Muscle layer of duodenum (tissue), 2 donors: ENCODE measurements at regions not wholly inside any gene's neighbourhood (a gene's known extent, or its start where the extent isn't known, plus 50 kb on each side); places are given as distances from the start of the nearest gene placed in this dataset.

Experiments used
- H3K27ac ChIP-seq: one replicate; pipeline ENCODE4 v1.7.0; 2013; ENCODE audit warnings: mild to moderate bottlenecking, low read length
- H3K27me3 ChIP-seq: one replicate; pipeline ENCODE4 v1.7.0; 2013; ENCODE audit warnings: low read depth, mild to moderate bottlenecking, control low read depth, low read length
- H3K36me3 ChIP-seq, 2 donors: one replicate each; pipeline ENCODE4 v1.7.0; 2013; ENCODE audit warnings: low read length in 2 of 2, control low read depth in 1 of 2, mild to moderate bottlenecking in 1 of 2; ENCODE audit not compliant: insufficient read depth in 2 of 2, control insufficient read depth in 1 of 2
- H3K4me1 ChIP-seq, 2 donors: one replicate each; pipeline ENCODE4 v1.7.0; 2013; ENCODE audit warnings: low read length in 2 of 2, mild to moderate bottlenecking in 2 of 2, control low read depth in 1 of 2, moderate library complexity in 1 of 2; ENCODE audit not compliant: insufficient read depth in 2 of 2, control insufficient read depth in 1 of 2
- H3K4me3 ChIP-seq, 2 donors: one replicate each; pipeline ENCODE4 v1.7.0; 2013; ENCODE audit warnings: low read length in 2 of 2, low read depth in 1 of 2, mild to moderate bottlenecking in 1 of 2
- H3K9me3 ChIP-seq, 2 donors: one replicate each; pipeline ENCODE4 v1.7.0; 2013; ENCODE audit warnings: low read length in 2 of 2, control low read depth in 1 of 2, mild to moderate bottlenecking in 1 of 2; ENCODE audit not compliant: control insufficient read depth in 1 of 2
- donor health status: healthy.

GRCh38 chr5:61697809-61698558 lies 365.9 kb downstream of the ZSWIM6 start:
- H3K4me3 ChIP-seq = no peak overlapping the region
- H3K36me3 ChIP-seq = no peaks in the 10 kb centered on the region
- H3K9me3 ChIP-seq = peaks cover 0 to under 1% of the 10 kb centered on the region in 2 donors
- no peak overlapping the region for H3K27ac ChIP-seq
- H3K27me3 ChIP-seq = no peaks in the 10 kb centered on the region
- H3K4me1 ChIP-seq = no peaks in the 10 kb centered on the region

GRCh38 chr5:61701877-61702602 lies 370.0 kb downstream of the ZSWIM6 start:
- no peaks in the 10 kb centered on the region for H3K27me3 ChIP-seq
- H3K27ac ChIP-seq = no peak overlapping the region
- no peak overlapping the region for H3K4me3 ChIP-seq
- no peaks in the 10 kb centered on the region for H3K9me3 ChIP-seq
- H3K36me3 ChIP-seq = no peaks in the 10 kb centered on the region
- no peaks in the 10 kb centered on the region for H3K4me1 ChIP-seq

- Histone ChIP-seq H3K27me3 (no peaks in the 10 kb centered on the region), H3K27ac (no peak overlapping the region), H3K4me3 (no peak overlapping the region), H3K4me1 (no peaks in the 10 kb centered on the region), H3K9me3 (no peaks in the 10 kb centered on the region), H3K36me3 (no peaks in the 10 kb centered on the region)
Observed at GRCh38 chr5:61702784-61703183, 370.7 kb downstream of the ZSWIM6 start.

GRCh38 chr5:61704289-61704688 lies 372.2 kb downstream of the ZSWIM6 start:
- Histone ChIP-seq H3K9me3 (no peaks in the 10 kb centered on the region), H3K27ac (no peak overlapping the region), H3K27me3 (no peaks in the 10 kb centered on the region), H3K4me1 (no peaks in the 10 kb centered on the region), H3K4me3 (no peak overlapping the region), H3K36me3 (no peaks in the 10 kb centered on the region)

- H3K27me3 ChIP-seq = no peaks in the 10 kb centered on the region
- no peak overlapping the region for H3K27ac ChIP-seq
- no peak overlapping the region for H3K4me3 ChIP-seq
- no peaks in the 10 kb centered on the region for H3K4me1 ChIP-seq
- H3K9me3 ChIP-seq = no peaks in the 10 kb centered on the region
- no peaks in the 10 kb centered on the region for H3K36me3 ChIP-seq
Observed at GRCh38 chr5:61706751-61707150, 374.7 kb downstream of the ZSWIM6 start.

GRCh38 chr5:61719124-61719523 lies 387.1 kb downstream of the ZSWIM6 start:
- no peaks in the 10 kb centered on the region for H3K27me3 ChIP-seq
- H3K27ac ChIP-seq = no peak overlapping the region
- H3K36me3 ChIP-seq = no peaks in the 10 kb centered on the region
- H3K4me1 ChIP-seq = no peaks in the 10 kb centered on the region
- H3K4me3 ChIP-seq = no peak overlapping the region
- no peaks in the 10 kb centered on the region for H3K9me3 ChIP-seq

- Histone ChIP-seq H3K4me1 (no peaks in the 10 kb centered on the region), H3K27me3 (no peaks in the 10 kb centered on the region), H3K36me3 (no peaks in the 10 kb centered on the region), H3K4me3 (no peak overlapping the region), H3K9me3 (no peaks in the 10 kb centered on the region), H3K27ac (no peak overlapping the region)
Observed at GRCh38 chr5:61720829-61721228, 388.8 kb downstream of the ZSWIM6 start.

- no peak overlapping the region for H3K4me3 ChIP-seq
- no peaks in the 10 kb centered on the region for H3K27me3 ChIP-seq
- no peaks in the 10 kb centered on the region for H3K36me3 ChIP-seq
- H3K9me3 ChIP-seq = no peaks in the 10 kb centered on the region
- no peak overlapping the region for H3K27ac ChIP-seq
- no peaks in the 10 kb centered on the region for H3K4me1 ChIP-seq
Observed at GRCh38 chr5:61724102-61724501, 392.0 kb downstream of the ZSWIM6 start.

- no peak overlapping the region for H3K27ac ChIP-seq
- H3K9me3 ChIP-seq = no peaks in the 10 kb centered on the region
- H3K27me3 ChIP-seq = no peaks in the 10 kb centered on the region
- H3K4me3 ChIP-seq = no peak overlapping the region
- no peaks in the 10 kb centered on the region for H3K36me3 ChIP-seq
- H3K4me1 ChIP-seq = peaks cover 0 to 7% of the 10 kb centered on the region in 2 donors
Observed at GRCh38 chr5:61728287-61728686, 396.2 kb downstream of the ZSWIM6 start.

GRCh38 chr5:61730866-61731265 lies 398.8 kb downstream of the ZSWIM6 start:
- Histone ChIP-seq H3K27me3 (no peaks in the 10 kb centered on the region), H3K4me1 (peaks cover 0 to 9% of the 10 kb centered on the region in 2 donors), H3K4me3 (no peak overlapping the region), H3K9me3 (no peaks in the 10 kb centered on the region), H3K27ac (no peak overlapping the region), H3K36me3 (no peaks in the 10 kb centered on the region)

- peak overlapping the region; percentile 72 for H3K27ac ChIP-seq
- H3K36me3 ChIP-seq = no peaks in the 10 kb centered on the region
- no peaks in the 10 kb centered on the region for H3K9me3 ChIP-seq
- no peak overlapping the region for H3K4me3 ChIP-seq
- no peaks in the 10 kb centered on the region for H3K27me3 ChIP-seq
- H3K4me1 ChIP-seq = peaks cover 0 to 9% of the 10 kb centered on the region in 2 donors
Observed at GRCh38 chr5:61731267-61731945, 399.3 kb downstream of the ZSWIM6 start.
